Adrenal gland (tissue), 5 donors: ENCODE measurements at regions not wholly inside any gene's neighbourhood (a gene's known extent, or its start where the extent isn't known, plus 50 kb on each side); places are given as distances from the start of the nearest gene placed in this dataset.

Experiments
- POLR2A ChIP-seq, 2 donors: fragments of 450-650 bp; IDR thresholded peaks; one replicate each; pipeline ENCODE4 v1.6.1; 2017; ENCODE audit warnings: antibody characterized with exemption in 2 of 2, mild to moderate bottlenecking in 2 of 2, moderate library complexity in 1 of 2
- TF ChIP-seq, protein P1 (sequence below), 6 experiments: fragments of 450-650 bp in 4 of 6; fragments of 200-600 bp in 2 of 6; sonication (generic) in 1 of 6; IDR thresholded peaks; 1 replicate in 5 of 6; 2 replicates in 1 of 6; pipeline versions ENCODE4 v1.5.1 to v1.8.0; 2016 to 2021; ENCODE audit warnings: antibody characterized with exemption in 6 of 6, mild to moderate bottlenecking in 2 of 6, moderate library complexity in 1 of 6
- donor health status: DM: no; HTN: no; CAD: no.

DNA sequence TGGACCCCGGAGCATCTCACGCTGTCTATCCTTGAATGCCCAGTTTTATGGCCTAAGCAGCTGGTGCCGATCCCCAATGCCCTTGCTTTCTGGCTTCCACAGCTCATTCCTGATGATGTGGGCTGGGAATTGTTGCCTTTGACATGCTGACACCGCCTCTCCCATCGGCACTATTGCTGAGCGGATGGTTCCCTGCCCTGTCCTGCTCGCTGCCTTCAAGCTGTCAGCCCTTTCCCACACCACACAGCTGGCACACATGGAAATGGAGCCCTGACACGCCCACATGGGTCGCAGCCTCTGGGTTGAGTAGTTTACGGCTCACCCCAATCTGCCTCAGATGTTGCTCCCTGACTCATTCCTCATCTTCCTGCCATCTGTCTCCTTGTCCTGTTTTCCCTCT, 110.2 kb upstream of the SESN3 start:
- TF ChIP-seq, protein P1, sequence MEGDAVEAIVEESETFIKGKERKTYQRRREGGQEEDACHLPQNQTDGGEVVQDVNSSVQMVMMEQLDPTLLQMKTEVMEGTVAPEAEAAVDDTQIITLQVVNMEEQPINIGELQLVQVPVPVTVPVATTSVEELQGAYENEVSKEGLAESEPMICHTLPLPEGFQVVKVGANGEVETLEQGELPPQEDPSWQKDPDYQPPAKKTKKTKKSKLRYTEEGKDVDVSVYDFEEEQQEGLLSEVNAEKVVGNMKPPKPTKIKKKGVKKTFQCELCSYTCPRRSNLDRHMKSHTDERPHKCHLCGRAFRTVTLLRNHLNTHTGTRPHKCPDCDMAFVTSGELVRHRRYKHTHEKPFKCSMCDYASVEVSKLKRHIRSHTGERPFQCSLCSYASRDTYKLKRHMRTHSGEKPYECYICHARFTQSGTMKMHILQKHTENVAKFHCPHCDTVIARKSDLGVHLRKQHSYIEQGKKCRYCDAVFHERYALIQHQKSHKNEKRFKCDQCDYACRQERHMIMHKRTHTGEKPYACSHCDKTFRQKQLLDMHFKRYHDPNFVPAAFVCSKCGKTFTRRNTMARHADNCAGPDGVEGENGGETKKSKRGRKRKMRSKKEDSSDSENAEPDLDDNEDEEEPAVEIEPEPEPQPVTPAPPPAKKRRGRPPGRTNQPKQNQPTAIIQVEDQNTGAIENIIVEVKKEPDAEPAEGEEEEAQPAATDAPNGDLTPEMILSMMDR (IDR thresholded peaks at IDR 0.05): no peak
- TF ChIP-seq POLR2A (IDR thresholded peaks at IDR 0.05): no peak
